Mesothelial cell of epicardium (in vitro differentiated cells): ENCODE measurements at regions not wholly inside any gene's neighbourhood (a gene's known extent, or its start where the extent isn't known, plus 50 kb on each side); places are given as distances from the start of the nearest gene placed in this dataset.
"Not testable (repeated sequence)": the region's sequence is repeated elsewhere in the genome, so short reads cannot be mapped to it uniquely, and the experiment has no call there.

Experiments
- DNase-seq, 2 experiments: peaks; one replicate each; pipeline ENCODE4 v3.0.0; 2021; ENCODE audit warnings: low spot score in 2 of 2; ENCODE audit not compliant: unreplicated experiment in 2 of 2
- H3K27ac Mint-ChIP-seq: 2 replicates; pipeline ENCODE4 v1.8.0; 2021; ENCODE audit warnings: mixed read lengths
- H3K27me3 Mint-ChIP-seq: 2 replicates; pipeline ENCODE4 v1.8.0; 2021; ENCODE audit warnings: low read depth, mixed read lengths
- H3K36me3 Mint-ChIP-seq: 2 replicates; pipeline ENCODE4 v1.8.0; 2021; ENCODE audit warnings: mixed read lengths
- H3K4me1 Mint-ChIP-seq: 2 replicates; pipeline ENCODE4 v1.8.0; 2021; ENCODE audit warnings: mixed read lengths
- H3K4me3 Mint-ChIP-seq: 2 replicates; pipeline ENCODE4 v1.8.0; 2021; ENCODE audit warnings: mild to moderate bottlenecking, moderate library complexity, mixed read lengths
- H3K9me3 Mint-ChIP-seq: 2 replicates; pipeline ENCODE4 v1.8.0; 2021; ENCODE audit warnings: mixed read lengths
- CTCF ChIP-seq: fragments of 200-600 bp; sonication (generic); IDR thresholded peaks from one replicate; pipeline ENCODE4 v1.5.0; 2021; ENCODE audit warnings: antibody characterized with exemption; ENCODE audit not compliant: unreplicated experiment

- TF ChIP-seq CTCF = no peak
- H3K27me3 Mint-ChIP-seq = no peaks in the 10 kb centered on the region
- H3K27ac Mint-ChIP-seq = no peak overlapping the region
- no peaks in the 10 kb centered on the region for H3K4me1 Mint-ChIP-seq
- H3K36me3 Mint-ChIP-seq = no peaks in the 10 kb centered on the region
- no peaks in the 10 kb centered on the region for H3K9me3 Mint-ChIP-seq
- H3K4me3 Mint-ChIP-seq = no peak overlapping the region
- no peak for DNase-seq
These were observed 54.2 kb upstream of the NFIA start for GRCh38 chr1:61028136-61028535.

GRCh38 chr1:61018068-61018467 lies 64.3 kb upstream of the NFIA start:
- not testable (repeated sequence) for H3K9me3 Mint-ChIP-seq, H3K27ac Mint-ChIP-seq, DNase-seq, H3K27me3 Mint-ChIP-seq, H3K36me3 Mint-ChIP-seq, H3K4me3 Mint-ChIP-seq
- peaks cover 18% of the 10 kb centered on the region for H3K4me1 Mint-ChIP-seq

- Mint-ChIP-seq H3K4me1 (peaks cover 19% of the 10 kb centered on the region), H3K27me3 (peaks cover 7% of the 10 kb centered on the region), H3K27ac (no peak overlapping the region), H3K9me3 (no peaks in the 10 kb centered on the region), H3K4me3 (no peak overlapping the region), H3K36me3 (no peaks in the 10 kb centered on the region)
- no peak for TF ChIP-seq CTCF
- no peak for DNase-seq
These were observed 64.7 kb upstream of the NFIA start for GRCh38 chr1:61017651-61018050.

GRCh38 chr1:61013946-61014667 lies 68.3 kb upstream of the NFIA start:
- TF ChIP-seq CTCF = no peak
- DNase-seq = no peak

GRCh38 chr1:61013189-61013945 lies 69.0 kb upstream of the NFIA start:
- no peaks in the 10 kb centered on the region for H3K9me3 Mint-ChIP-seq
- H3K4me3 Mint-ChIP-seq = no peak overlapping the region
- no peaks in the 10 kb centered on the region for H3K36me3 Mint-ChIP-seq
- DNase-seq = no peak
- peaks cover 7% of the 10 kb centered on the region for H3K27me3 Mint-ChIP-seq
- no peak overlapping the region for H3K27ac Mint-ChIP-seq
- TF ChIP-seq CTCF = no peak
- H3K4me1 Mint-ChIP-seq = peaks cover 12% of the 10 kb centered on the region

More at GRCh38 chr1:61013946-61014667, 68.3 kb upstream of the NFIA start:
- Mint-ChIP-seq H3K27me3 (peaks cover 7% of the 10 kb centered on the region), H3K27ac (no peak overlapping the region), H3K4me1 (peaks cover 12% of the 10 kb centered on the region), H3K4me3 (no peak overlapping the region), H3K36me3 (no peaks in the 10 kb centered on the region), H3K9me3 (no peaks in the 10 kb centered on the region)

GRCh38 chr1:61012341-61012761 lies 70.0 kb upstream of the NFIA start:
- Mint-ChIP-seq H3K36me3 (no peaks in the 10 kb centered on the region), H3K27me3 (peaks cover 7% of the 10 kb centered on the region), H3K4me3 (no peak overlapping the region), H3K4me1 (peaks cover 12% of the 10 kb centered on the region), H3K27ac (no peak overlapping the region), H3K9me3 (no peaks in the 10 kb centered on the region)
- no peak for DNase-seq
- no peak for TF ChIP-seq CTCF
